ENCODE measurements at regions not wholly inside any gene's neighbourhood (a gene's known extent, or its start where the extent isn't known, plus 50 kb on each side); places are given as distances from the start of the nearest gene placed in this dataset.

DNA sequence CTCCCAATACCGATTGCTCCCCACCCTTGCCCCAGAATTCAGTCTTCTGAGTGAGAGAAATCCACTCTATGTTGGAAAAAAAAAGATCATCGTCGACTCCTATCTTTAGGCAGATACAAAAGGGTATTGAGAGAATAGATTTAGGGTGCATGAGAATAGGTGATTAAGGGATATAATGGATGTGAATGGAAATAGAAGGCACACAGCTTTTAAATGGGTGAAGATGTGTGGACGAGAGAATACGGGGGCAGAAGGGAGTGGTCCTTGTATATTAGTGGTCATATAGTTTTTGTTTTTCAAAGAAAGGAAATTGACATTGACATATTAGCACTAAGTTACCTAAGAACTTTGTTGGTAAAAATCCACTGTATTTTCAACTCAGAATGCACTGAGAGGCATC lies 98.6 kb upstream of the HDAC9 start:
- no peak for ATAC-seq

More for the DNA sequence above, 98.6 kb upstream of the HDAC9 start:
- no peaks in the 10 kb centered on the region for H4K20me1 ChIP-seq (ENCODE audit: control insufficient read depth, insufficient read depth)
- no peaks in the 10 kb centered on the region for H3K79me2 ChIP-seq (ENCODE audit: control insufficient read depth, insufficient read depth, low read length)
- ChIA-PET RAD21 (ENCODE audit: unreplicated experiment) (no interaction called here), CTCF (no interaction called here), POLR2A (no interaction called here), SMC1A (ENCODE audit: uncharacterized antibody, unreplicated experiment) (no interaction called here)
- no TSS peak for BruUV-seq (replicated peaks)
- no peak overlapping the region for H2AFZ ChIP-seq (ENCODE audit: control insufficient read depth, low read depth, low read length)
- H3K4me3 ChIP-seq, result no peak overlapping the region
- no peak overlapping the region for H3K4me2 ChIP-seq (ENCODE audit: control insufficient read depth, insufficient read depth)
- WGBS (ENCODE audit: insufficient coverage, insufficient replicate concordance, low lambda C conversion rate, missing lambda C conversion rate), result 40% methylated on average over 5 of the region's 5 CpGs
- in situ Hi-C loops (cut with MboI), result no loop called here
- H3K4me1 ChIP-seq (ENCODE audit: control insufficient read depth, insufficient read depth, low read length), result no peaks in the 10 kb centered on the region
- H3K27ac ChIP-seq (ENCODE audit: control insufficient read depth, insufficient read depth), result no peak overlapping the region
- H3K9me3 ChIP-seq (replicated peaks; ENCODE audit: control insufficient read depth, insufficient read depth, low read length), result no peaks in the 10 kb centered on the region
- intact Hi-C loops (cut with micrococcal nuclease; ENCODE audit: unreplicated experiment), result no loop called here
- DNase-seq (ENCODE audit: low read depth, low spot score), result no peak
- no peaks in the 10 kb centered on the region for H3K36me3 ChIP-seq (ENCODE audit: control insufficient read depth in 2 of 2, insufficient read depth in 2 of 2, low read length in 1 of 2)
- no peak overlapping the region for H3K9ac ChIP-seq (ENCODE audit: control insufficient read depth, insufficient read depth, low read length)
- H3K27me3 ChIP-seq (replicated peaks in 1 of 2; ENCODE audit: control insufficient read depth in 2 of 2, insufficient read depth in 2 of 2, low read length in 1 of 2), result no peaks in the 10 kb centered on the region; a peak in 1 of 4 replicates
- TF ChIP-seq, protein P1, sequence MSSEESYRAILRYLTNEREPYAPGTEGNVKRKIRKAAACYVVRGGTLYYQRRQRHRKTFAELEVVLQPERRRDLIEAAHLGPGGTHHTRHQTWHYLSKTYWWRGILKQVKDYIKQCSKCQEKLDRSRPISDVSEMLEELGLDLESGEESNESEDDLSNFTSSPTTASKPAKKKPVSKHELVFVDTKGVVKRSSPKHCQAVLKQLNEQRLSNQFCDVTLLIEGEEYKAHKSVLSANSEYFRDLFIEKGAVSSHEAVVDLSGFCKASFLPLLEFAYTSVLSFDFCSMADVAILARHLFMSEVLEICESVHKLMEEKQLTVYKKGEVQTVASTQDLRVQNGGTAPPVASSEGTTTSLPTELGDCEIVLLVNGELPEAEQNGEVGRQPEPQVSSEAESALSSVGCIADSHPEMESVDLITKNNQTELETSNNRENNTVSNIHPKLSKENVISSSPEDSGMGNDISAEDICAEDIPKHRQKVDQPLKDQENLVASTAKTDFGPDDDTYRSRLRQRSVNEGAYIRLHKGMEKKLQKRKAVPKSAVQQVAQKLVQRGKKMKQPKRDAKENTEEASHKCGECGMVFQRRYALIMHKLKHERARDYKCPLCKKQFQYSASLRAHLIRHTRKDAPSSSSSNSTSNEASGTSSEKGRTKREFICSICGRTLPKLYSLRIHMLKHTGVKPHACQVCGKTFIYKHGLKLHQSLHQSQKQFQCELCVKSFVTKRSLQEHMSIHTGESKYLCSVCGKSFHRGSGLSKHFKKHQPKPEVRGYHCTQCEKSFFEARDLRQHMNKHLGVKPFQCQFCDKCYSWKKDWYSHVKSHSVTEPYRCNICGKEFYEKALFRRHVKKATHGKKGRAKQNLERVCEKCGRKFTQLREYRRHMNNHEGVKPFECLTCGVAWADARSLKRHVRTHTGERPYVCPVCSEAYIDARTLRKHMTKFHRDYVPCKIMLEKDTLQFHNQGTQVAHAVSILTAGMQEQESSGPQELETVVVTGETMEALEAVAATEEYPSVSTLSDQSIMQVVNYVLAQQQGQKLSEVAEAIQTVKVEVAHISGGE (CRISPR knock-in tag; IDR thresholded peaks at IDR 0.05), result no peak
- TF ChIP-seq BRCA1 (IDR thresholded peaks at IDR 0.05; ENCODE audit: low read depth, low read length), result no peak
- TF ChIP-seq, protein P2, sequence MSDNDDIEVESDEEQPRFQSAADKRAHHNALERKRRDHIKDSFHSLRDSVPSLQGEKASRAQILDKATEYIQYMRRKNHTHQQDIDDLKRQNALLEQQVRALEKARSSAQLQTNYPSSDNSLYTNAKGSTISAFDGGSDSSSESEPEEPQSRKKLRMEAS (IDR thresholded peaks at IDR 0.05; ENCODE audit: low read depth, low read length), result no peak
- FAIRE-seq, result no peak
